ENCODE measurements at regions not wholly inside any gene's neighbourhood (a gene's known extent, or its start where the extent isn't known, plus 50 kb on each side); places are given as distances from the start of the nearest gene placed in this dataset.
"Not testable (repeated sequence)": the region's sequence is repeated elsewhere in the genome, so short reads cannot be mapped to it uniquely, and the experiment has no call there.

DNA sequence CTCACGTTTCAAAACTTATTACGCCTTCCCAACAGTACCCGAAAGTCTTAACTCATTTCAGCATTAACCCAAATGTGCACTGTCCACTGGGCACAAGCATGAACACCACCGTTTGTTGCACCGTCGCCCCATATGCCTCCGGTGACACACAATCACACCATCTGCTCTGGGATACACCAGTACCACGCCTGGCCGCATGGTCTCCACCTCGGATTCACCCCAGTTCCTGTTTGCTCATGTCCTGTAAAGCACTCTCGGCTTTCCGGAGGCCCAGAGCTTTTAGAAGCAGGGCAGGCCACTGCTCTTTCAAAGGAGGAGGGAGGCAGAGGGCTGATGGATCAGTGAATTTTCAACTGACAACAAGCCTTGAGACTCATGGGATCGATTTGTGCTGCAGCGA lies 1570.0 kb upstream of the DEFB115 start:
- DNase-seq (ENCODE audit: low spot score): no peak
- FAIRE-seq: no peak

- FAIRE-seq (no peak), DNase-seq (ENCODE audit: low spot score) (peak; percentile 91)
These were observed 1567.8 kb upstream of the DEFB115 start for GRCh38 chr20:29689411-29690225.

DNA sequence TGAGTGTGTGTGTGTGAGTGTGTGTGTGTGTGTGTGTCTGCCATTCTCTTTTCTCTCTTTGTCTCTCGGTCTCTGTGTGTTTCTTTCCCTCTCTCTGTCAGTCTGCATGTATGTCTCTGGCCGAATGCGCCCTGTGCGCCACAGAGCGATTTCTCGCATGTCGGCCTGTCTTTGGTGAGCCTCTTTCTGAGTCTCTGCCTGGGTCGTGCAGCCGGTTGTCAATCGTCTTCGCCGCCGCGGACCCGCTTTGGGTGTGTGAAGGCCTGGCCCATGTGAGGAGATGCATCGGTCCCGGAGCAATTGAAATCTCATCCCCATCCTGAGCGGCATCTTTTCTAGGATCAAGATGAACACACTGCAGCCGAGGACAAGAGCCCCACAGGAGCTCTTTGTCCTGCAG lies 1567.2 kb upstream of the DEFB115 start:
- no peak for FAIRE-seq
- DNase-seq (ENCODE audit: low spot score): no peak

GRCh38 chr20:29740601-29740950 lies 1516.9 kb upstream of the DEFB115 start:
- DNase-seq (ENCODE audit: low spot score) (peak; percentile 69), FAIRE-seq (no peak)

DNA sequence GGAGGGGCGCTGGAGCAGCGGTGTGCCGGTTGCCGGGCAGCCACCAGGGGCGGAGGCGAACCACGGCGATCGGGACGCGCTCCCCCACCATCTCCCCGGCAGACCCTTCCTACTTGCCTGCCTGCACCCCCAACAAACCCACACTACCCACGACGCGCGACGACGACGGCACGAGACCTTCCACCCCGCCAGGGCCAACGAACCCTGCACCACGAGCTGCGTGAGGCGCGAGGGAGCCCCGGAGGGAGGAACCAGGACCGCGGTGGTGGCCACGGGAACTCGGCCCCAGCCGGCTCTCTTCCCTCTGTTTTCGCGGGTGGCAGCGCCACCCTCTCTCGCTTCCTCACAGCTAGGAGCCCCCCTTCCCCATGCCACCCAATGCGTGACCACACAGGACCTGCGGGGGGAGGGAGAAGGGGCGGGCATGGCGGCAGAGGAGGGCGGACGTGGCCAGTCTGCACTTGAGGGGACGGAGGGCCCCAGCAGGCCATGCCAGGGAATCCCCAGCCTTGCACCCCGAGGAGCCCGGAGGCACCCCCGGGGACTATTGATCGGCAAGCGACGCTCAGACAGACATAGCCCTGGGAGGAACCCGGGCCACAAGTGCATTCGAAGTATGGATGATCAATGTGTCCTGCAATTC lies 1516.4 kb upstream of the DEFB115 start:
- DNase-seq (ENCODE audit: low spot score) (no peak), FAIRE-seq (no peak)

DNA sequence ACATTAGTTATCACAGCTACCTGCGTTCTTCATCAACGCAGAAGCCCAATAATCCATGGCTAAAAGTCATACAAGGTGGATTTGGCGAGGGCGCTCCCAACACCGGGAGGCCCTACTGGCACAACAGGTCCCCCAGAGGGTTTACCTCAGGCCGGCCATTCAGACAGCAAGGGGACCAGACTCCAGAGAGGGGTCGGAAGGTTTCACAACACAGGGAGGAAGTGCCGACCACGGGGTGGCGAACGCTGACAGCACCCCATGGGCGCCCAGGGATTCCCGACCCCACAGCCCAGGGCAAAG lies 1515.9 kb upstream of the DEFB115 start:
- DNase-seq (ENCODE audit: low spot score): no peak

DNA sequence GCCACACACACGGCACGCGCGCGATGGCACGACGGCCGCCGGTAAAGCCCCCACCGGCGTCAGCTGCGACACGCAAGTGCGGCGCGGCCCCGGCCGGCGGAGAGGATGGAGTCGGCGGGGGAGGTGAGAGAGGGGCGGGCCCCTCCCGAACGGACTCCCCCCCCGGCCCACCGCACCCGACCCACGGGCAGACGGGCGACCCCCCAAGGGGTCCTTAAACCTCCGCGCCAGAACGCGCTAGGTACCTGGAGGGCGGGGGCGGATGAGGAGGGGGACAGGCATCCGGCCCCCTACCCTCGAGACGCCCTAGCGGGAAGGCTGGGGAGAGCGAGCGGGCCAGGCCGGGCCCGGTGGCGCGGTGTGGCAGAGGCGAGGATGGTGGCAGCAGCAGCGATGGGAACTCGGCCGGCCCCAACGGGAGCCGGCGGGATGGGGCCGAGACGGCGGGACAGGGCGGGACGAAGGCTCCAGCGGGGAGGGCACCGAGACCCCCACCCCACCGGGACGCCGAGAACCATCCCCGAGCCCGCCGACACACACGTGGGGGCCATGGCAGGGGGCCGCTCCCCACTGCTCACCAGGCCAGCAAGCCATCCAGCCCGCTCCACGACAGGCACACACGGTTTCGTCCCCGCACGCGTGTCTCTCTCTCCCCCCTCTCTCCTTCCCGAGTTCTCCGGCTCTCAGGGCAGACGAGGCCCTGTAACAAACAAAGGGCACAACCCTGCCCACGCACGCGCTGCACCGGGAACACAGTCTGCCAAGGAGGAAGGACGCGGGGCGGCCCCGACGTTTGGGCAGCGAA lies 1515.4 kb upstream of the DEFB115 start:
- no peak for FAIRE-seq

More for the DNA sequence above, 1515.9 kb upstream of the DEFB115 start:
- FAIRE-seq: no peak

GRCh38 chr20:29742699-29743100 lies 1514.8 kb upstream of the DEFB115 start:
- DNase-seq (ENCODE audit: low spot score): no peak
- FAIRE-seq: no peak

More for the DNA sequence above, 1515.4 kb upstream of the DEFB115 start:
- no peak for DNase-seq (ENCODE audit: low spot score)

GRCh38 chr20:29743101-29743931 lies 1514.1 kb upstream of the DEFB115 start:
- DNase-seq (ENCODE audit: low spot score) (no peak), FAIRE-seq (no peak)

GRCh38 chr20:29744071-29744470 lies 1513.4 kb upstream of the DEFB115 start:
- FAIRE-seq: no peak

GRCh38 chr20:29745534-29746245 lies 1511.8 kb upstream of the DEFB115 start:
- not testable (repeated sequence) for FAIRE-seq; DNase-seq (ENCODE audit: low spot score)

More at GRCh38 chr20:29744071-29744470, 1513.4 kb upstream of the DEFB115 start:
- DNase-seq (ENCODE audit: low spot score): no peak

- no peak for FAIRE-seq
- no peak for DNase-seq (ENCODE audit: low spot score)
These were observed 1507.1 kb upstream of the DEFB115 start for GRCh38 chr20:29750268-29750899.

- not testable (repeated sequence) for FAIRE-seq; DNase-seq (ENCODE audit: low spot score)
These were observed 1504.6 kb upstream of the DEFB115 start for GRCh38 chr20:29752644-29753425.

GRCh38 chr20:29753426-29753746 lies 1504.1 kb upstream of the DEFB115 start:
- FAIRE-seq; DNase-seq (ENCODE audit: low spot score): not testable (repeated sequence)

- not testable (repeated sequence) for DNase-seq (ENCODE audit: low spot score); FAIRE-seq
These were observed 1503.6 kb upstream of the DEFB115 start for GRCh38 chr20:29753879-29754278.

- not testable (repeated sequence) for DNase-seq (ENCODE audit: low spot score); FAIRE-seq
These were observed 1501.5 kb upstream of the DEFB115 start for GRCh38 chr20:29755854-29756498.

- no peak for DNase-seq (ENCODE audit: low spot score)
- FAIRE-seq: no peak
These were observed 1500.8 kb upstream of the DEFB115 start for GRCh38 chr20:29756664-29757063.

DNA sequence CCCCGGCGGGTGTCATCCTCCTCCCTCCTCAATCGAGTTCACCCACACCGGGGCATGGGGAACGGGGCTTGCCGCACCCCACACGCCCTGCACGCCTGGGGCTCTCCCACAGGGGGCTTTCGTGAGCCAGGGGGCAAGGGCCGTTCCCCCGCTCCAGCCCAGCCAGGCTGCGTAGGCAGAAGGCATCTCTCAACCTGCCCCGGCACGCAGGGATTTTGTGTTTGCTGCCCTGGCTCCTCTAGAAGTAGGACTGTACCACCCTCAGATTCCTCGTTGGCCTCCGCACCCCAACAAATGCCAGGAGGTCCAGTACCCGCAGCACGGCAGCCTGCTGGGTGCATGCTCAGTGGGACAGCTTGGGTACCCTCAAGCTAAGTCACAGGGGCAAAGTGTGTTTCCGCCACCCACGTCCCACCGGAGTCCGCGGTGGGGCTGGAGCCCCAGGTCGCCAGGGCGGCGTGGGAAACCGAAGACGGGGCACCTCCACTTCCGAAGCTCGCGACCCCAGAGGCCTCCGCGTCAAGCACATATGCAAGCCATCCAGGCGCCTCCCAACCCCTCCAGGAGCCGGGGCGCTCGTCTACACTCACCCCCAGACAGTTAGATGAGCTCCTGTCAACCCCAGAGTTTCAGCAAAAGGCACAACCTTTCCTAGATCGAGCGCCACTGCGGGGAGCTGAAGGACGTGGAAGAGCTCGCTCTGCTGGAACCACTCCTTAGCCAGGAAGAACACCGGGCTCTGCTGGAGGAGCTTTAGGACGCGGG lies 1495.7 kb upstream of the DEFB115 start:
- not testable (repeated sequence) for FAIRE-seq

More for the DNA sequence above, 1495.7 kb upstream of the DEFB115 start:
- DNase-seq (ENCODE audit: low spot score): not testable (repeated sequence)
